Trophoblast cell (in vitro differentiated cells and primary cell): ENCODE measurements at regions not wholly inside any gene's neighbourhood (a gene's known extent, or its start where the extent isn't known, plus 50 kb on each side); places are given as distances from the start of the nearest gene placed in this dataset.

ENCODE experiments used
- DNase-seq, 2 donors: peaks; one replicate each; pipeline ENCODE4 v3.0.0-alpha.2; 2016
- H2AFZ ChIP-seq: 2 replicates; pipeline ENCODE4 v1.6.1; 2013; ENCODE audit warnings: low read length, moderate library complexity, mild to moderate bottlenecking; ENCODE audit not compliant: insufficient read depth, poor library complexity
- H2AK5ac ChIP-seq: 2 replicates; pipeline ENCODE4 v1.6.1; 2013; ENCODE audit warnings: mild to moderate bottlenecking, low read length
- H2BK120ac ChIP-seq: 2 replicates; pipeline ENCODE4 v1.6.1; 2013; ENCODE audit warnings: low read length, mild to moderate bottlenecking, moderate library complexity; ENCODE audit not compliant: insufficient read depth, poor library complexity
- H2BK12ac ChIP-seq: 2 replicates; pipeline ENCODE4 v1.6.1; 2013; ENCODE audit warnings: mild to moderate bottlenecking, low read length, moderate library complexity
- H2BK5ac ChIP-seq: 2 replicates; pipeline ENCODE4 v1.6.1; 2013; ENCODE audit warnings: low read length, low read depth, moderate library complexity, mild to moderate bottlenecking; ENCODE audit not compliant: poor library complexity
- H3K14ac ChIP-seq: 2 replicates; pipeline ENCODE4 v1.6.1; 2013; ENCODE audit warnings: mild to moderate bottlenecking, low read length
- H3K18ac ChIP-seq: 2 replicates; pipeline ENCODE4 v1.6.1; 2013; ENCODE audit warnings: mild to moderate bottlenecking, low read length
- H3K23ac ChIP-seq: 2 replicates; pipeline ENCODE4 v1.6.1; 2013; ENCODE audit warnings: low read length
- H3K27ac ChIP-seq: 2 replicates; pipeline ENCODE4 v1.5.1; 2013; ENCODE audit warnings: low read depth, mild to moderate bottlenecking, inconsistent platforms, low read length, moderate library complexity
- H3K27me3 ChIP-seq: 2 replicates; pipeline ENCODE4 v1.6.1; 2013; ENCODE audit warnings: inconsistent platforms, mild to moderate bottlenecking, low read length, moderate library complexity; ENCODE audit not compliant: insufficient read depth
- H3K36me3 ChIP-seq, 2 experiments: 1 replicate in 1 of 2; 2 replicates in 1 of 2; pipeline ENCODE4 v1.6.1; 2013; ENCODE audit warnings: low read length in 2 of 2, mild to moderate bottlenecking in 2 of 2, moderate library complexity in 1 of 2; ENCODE audit not compliant: insufficient read depth in 2 of 2, control insufficient read depth in 1 of 2
- H3K4ac ChIP-seq: 2 replicates; pipeline ENCODE4 v1.6.1; 2013; ENCODE audit warnings: low read depth, mild to moderate bottlenecking, low read length, moderate library complexity
- H3K4me1 ChIP-seq, 2 experiments: 1 replicate in 1 of 2; 2 replicates in 1 of 2; pipeline ENCODE4 v1.6.1; 2013; ENCODE audit warnings: low read length in 2 of 2, mild to moderate bottlenecking in 2 of 2, moderate library complexity in 1 of 2; ENCODE audit not compliant: insufficient read depth in 2 of 2, control insufficient read depth in 1 of 2
- H3K4me2 ChIP-seq: 2 replicates; pipeline ENCODE4 v1.6.1; 2013; ENCODE audit warnings: inconsistent platforms, mild to moderate bottlenecking, low read length, moderate library complexity
- H3K4me3 ChIP-seq: 2 replicates; pipeline ENCODE4 v1.5.1; 2013; ENCODE audit warnings: mild to moderate bottlenecking, low read depth, low read length, inconsistent platforms
- H3K79me1 ChIP-seq: one replicate; pipeline ENCODE4 v1.6.1; 2013; ENCODE audit warnings: low read length
- H3K79me2 ChIP-seq: 2 replicates; pipeline ENCODE4 v1.6.1; 2013; ENCODE audit warnings: low read length, mild to moderate bottlenecking; ENCODE audit not compliant: control insufficient read depth, insufficient read depth, poor library complexity
- H3K9ac ChIP-seq: 2 replicates; pipeline ENCODE4 v1.6.1; 2013; ENCODE audit warnings: mild to moderate bottlenecking, low read length
- H3K9me3 ChIP-seq: 2 replicates; pipeline ENCODE4 v1.6.1; 2013; ENCODE audit warnings: low read depth, mild to moderate bottlenecking, control low read depth, inconsistent platforms, low read length; ENCODE audit not compliant: insufficient read depth
- H4K12ac ChIP-seq: 2 replicates; pipeline ENCODE4 v1.6.1; 2013; ENCODE audit warnings: low read depth, mild to moderate bottlenecking, low read length, moderate library complexity
- H4K8ac ChIP-seq: 2 replicates; pipeline ENCODE4 v1.6.1; 2013; ENCODE audit warnings: low read depth, mild to moderate bottlenecking, low read length, moderate library complexity
- H4K91ac ChIP-seq: one replicate; pipeline ENCODE4 v1.6.1; 2013; ENCODE audit warnings: low read depth, mild to moderate bottlenecking, low read length, moderate library complexity
- WGBS: extraction: QIAGEN DNeasy Blood & Tissue Kit; methylation state at CpG from one replicate; pipeline ENCODE4 v1.1.7; 2013; ENCODE audit warnings: missing lambda C conversion rate; ENCODE audit not compliant: insufficient read length, insufficient coverage; ENCODE audit errors: extremely low coverage; 5-methylcytosine and 5-hydroxymethylcytosine counted together

DNA sequence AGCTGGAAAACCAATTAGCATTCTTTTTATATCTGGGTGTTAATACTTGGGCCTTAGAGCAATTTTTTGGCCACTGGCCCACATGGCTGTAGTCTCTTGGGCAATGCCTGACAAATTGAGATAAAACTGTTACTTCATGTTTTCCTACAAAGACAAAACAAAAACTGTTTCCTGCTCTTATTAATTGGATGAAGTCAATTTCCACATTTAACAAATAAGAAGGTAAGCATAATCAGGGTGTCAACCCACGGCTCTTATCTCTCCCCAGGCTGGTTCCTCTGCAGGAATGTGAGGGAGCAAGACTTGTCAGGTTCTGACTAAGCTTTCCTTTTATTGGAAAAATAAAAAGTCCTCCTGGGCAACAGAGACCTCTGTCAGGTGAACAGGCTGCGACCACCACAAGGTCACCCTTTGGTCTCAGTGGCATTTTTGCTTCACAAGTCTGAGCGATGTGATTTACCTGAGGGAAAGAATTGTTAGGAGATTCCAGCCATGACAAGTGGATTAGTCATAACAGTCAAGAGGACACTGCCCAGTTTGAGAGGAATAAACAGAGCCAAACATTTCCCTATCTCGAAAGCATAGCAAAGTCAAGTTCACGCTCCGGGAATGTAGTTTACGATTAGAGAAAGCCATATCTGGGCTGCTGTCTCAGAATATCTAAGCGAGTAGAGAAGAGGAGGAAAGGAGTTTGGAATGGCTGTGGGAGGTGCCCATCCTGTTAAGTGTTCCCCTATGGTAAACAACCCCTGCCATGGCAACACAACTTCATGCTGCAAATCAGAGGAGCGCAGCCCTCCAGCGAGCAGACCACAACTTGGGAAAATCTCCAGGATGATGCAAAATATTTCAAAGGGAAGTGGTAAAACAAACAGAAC lies 144.4 kb downstream of the TES start:
- H2BK120ac ChIP-seq: no peak overlapping the region
- H2AK5ac ChIP-seq: no peak overlapping the region
- no peaks in the 10 kb centered on the region for H3K36me3 ChIP-seq
- H3K79me2 ChIP-seq: no peaks in the 10 kb centered on the region
- no peaks in the 10 kb centered on the region for H3K27me3 ChIP-seq
- H3K23ac ChIP-seq: no peak overlapping the region
- H3K9me3 ChIP-seq: no peaks in the 10 kb centered on the region
- peak; percentile 96 to 99 for DNase-seq
- WGBS: no CpG with 5 or more reads among the region's 10 CpGs
- H4K8ac ChIP-seq: no peak overlapping the region
- H3K27ac ChIP-seq: peak overlapping the region; percentile 8
- no peaks in the 10 kb centered on the region for H3K79me1 ChIP-seq
- H3K4me3 ChIP-seq: no peak overlapping the region
- no peak overlapping the region for H3K4ac ChIP-seq
- H3K18ac ChIP-seq: no peak overlapping the region
- H3K14ac ChIP-seq: no peak overlapping the region
- no peak overlapping the region for H3K9ac ChIP-seq
- H4K91ac ChIP-seq: no peak overlapping the region
- no peak overlapping the region for H4K12ac ChIP-seq
- H3K4me1 ChIP-seq: peaks cover 4 to 13% of the 10 kb centered on the region in 2 experiments
- H2BK5ac ChIP-seq: no peak overlapping the region
- no peak overlapping the region for H2AFZ ChIP-seq
- peak overlapping the region; percentile 21 for H3K4me2 ChIP-seq
- H2BK12ac ChIP-seq: no peak overlapping the region

DNA sequence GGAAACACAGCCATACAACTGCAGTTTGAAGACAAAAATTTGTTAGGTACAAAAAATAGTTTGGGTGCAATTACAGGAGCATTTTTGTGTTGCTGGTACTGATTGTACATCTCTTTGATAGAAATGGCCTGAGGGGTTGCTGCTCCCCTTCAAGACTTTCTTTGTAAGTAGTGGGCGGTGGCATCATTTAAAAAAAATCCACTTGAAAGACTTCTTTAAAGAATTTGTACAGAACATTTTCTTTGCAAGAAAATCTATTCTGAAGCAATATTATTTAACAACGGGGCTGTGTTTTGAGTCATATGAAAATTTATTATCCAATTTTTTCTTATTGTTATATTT lies 144.1 kb upstream of the CAV2 start:
- no peak overlapping the region for H2AFZ ChIP-seq
- no peak overlapping the region for H3K4me3 ChIP-seq
- no peaks in the 10 kb centered on the region for H3K9me3 ChIP-seq
- no peak overlapping the region for H2BK5ac ChIP-seq
- H3K36me3 ChIP-seq: no peaks in the 10 kb centered on the region
- no peaks in the 10 kb centered on the region for H3K27me3 ChIP-seq
- no peak overlapping the region for H2BK12ac ChIP-seq
- H2BK120ac ChIP-seq: no peak overlapping the region
- no peak overlapping the region for H3K9ac ChIP-seq
- H4K91ac ChIP-seq: no peak overlapping the region
- H3K4ac ChIP-seq: no peak overlapping the region
- peak overlapping the region; percentile 21 for H3K4me2 ChIP-seq
- H3K23ac ChIP-seq: no peak overlapping the region
- no peak overlapping the region for H2AK5ac ChIP-seq
- no CpG with 5 or more reads among the region's 2 CpGs for WGBS
- H3K79me2 ChIP-seq: no peaks in the 10 kb centered on the region
- peaks cover 4 to 13% of the 10 kb centered on the region in 2 experiments for H3K4me1 ChIP-seq
- H3K14ac ChIP-seq: no peak overlapping the region
- DNase-seq: no peak
- no peak overlapping the region for H4K8ac ChIP-seq
- H3K79me1 ChIP-seq: no peaks in the 10 kb centered on the region
- H3K18ac ChIP-seq: no peak overlapping the region
- H4K12ac ChIP-seq: no peak overlapping the region
- peak overlapping the region; percentile 8 for H3K27ac ChIP-seq

DNA sequence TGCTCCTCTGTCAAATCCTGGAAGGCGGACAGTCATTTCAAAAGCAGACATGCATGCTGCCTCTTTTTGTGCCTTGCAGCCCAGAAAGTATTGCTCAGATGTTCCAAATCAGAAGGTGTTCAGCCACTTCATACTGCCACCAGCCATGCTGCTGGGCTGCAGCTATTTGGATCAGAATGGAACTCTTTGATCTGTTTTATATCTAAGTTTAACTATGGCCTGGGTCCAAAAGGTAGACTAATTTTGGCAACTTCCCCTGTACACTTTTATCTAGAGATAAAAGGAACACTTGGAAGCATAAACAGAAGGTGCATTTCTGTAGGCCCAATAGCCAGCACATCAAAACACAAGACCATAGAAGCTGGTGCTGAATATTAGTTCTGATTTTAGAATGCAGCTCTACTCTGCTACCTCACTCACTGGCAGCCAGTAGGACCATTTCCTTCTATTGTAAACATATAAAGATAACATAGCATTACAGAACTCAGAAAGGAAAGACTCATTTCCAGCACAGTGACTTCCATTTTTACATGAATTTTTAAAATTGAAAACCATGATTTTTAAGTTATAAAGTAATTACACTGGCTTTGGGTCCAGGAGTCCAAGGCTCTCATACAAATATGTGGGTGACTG lies 143.1 kb upstream of the CAV2 start:
- Histone ChIP-seq H4K8ac (no peak overlapping the region), H4K12ac (no peak overlapping the region), H3K36me3 (no peaks in the 10 kb centered on the region), H2AFZ (no peak overlapping the region), H4K91ac (no peak overlapping the region), H3K9me3 (no peaks in the 10 kb centered on the region), H3K27me3 (no peaks in the 10 kb centered on the region), H3K4me2 (no peak overlapping the region), H3K27ac (no peak overlapping the region), H3K18ac (no peak overlapping the region), H3K4me3 (no peak overlapping the region), H2BK12ac (no peak overlapping the region), H3K4ac (no peak overlapping the region), H2AK5ac (no peak overlapping the region), H3K79me2 (no peaks in the 10 kb centered on the region), H3K79me1 (no peaks in the 10 kb centered on the region), H3K4me1 (peaks cover 4 to 13% of the 10 kb centered on the region in 2 experiments), H3K14ac (no peak overlapping the region), H2BK120ac (no peak overlapping the region), H3K9ac (no peak overlapping the region), H3K23ac (no peak overlapping the region), H2BK5ac (no peak overlapping the region)
- no peak for DNase-seq
- no CpG with 5 or more reads among the region's 1 CpG for WGBS

DNA sequence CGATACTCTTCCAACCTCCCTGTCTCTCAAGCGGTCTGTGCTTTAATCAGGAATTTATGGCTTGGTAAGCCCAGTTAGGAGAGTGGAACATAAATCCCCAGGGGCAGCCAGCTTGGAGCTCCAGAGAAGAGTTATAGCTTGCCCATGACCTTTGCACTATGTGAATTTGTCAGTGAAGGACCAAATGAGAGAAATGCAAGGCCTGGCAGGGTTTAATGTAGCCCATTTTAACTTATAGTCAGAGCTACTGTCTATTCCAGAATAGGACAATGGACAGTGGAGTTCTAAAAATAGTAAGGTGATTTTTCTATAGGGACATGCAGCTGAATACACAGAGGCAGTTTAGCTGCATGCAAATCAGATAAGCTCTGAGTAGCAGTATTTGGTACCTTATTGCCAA lies 142.6 kb upstream of the CAV2 start:
- WGBS: no CpG with 5 or more reads among the region's 2 CpGs

More for the DNA sequence above, 142.6 kb upstream of the CAV2 start:
- H3K18ac ChIP-seq: no peak overlapping the region
- no peak overlapping the region for H2AFZ ChIP-seq
- no peaks in the 10 kb centered on the region for H3K9me3 ChIP-seq
- H3K9ac ChIP-seq: no peak overlapping the region
- no peak overlapping the region for H3K4me3 ChIP-seq
- no peak overlapping the region for H3K23ac ChIP-seq
- H4K8ac ChIP-seq: no peak overlapping the region
- H3K4me1 ChIP-seq: peaks cover 4 to 13% of the 10 kb centered on the region in 2 experiments
- no peak overlapping the region for H3K4me2 ChIP-seq
- no peak overlapping the region for H3K27ac ChIP-seq
- no peak overlapping the region for H2BK120ac ChIP-seq
- no peaks in the 10 kb centered on the region for H3K79me1 ChIP-seq
- no peak overlapping the region for H2BK5ac ChIP-seq
- H3K4ac ChIP-seq: no peak overlapping the region
- H3K36me3 ChIP-seq: no peaks in the 10 kb centered on the region
- no peak overlapping the region for H3K14ac ChIP-seq
- H3K79me2 ChIP-seq: no peaks in the 10 kb centered on the region
- no peak overlapping the region for H4K12ac ChIP-seq
- H4K91ac ChIP-seq: no peak overlapping the region
- H2BK12ac ChIP-seq: no peak overlapping the region
- no peak overlapping the region for H2AK5ac ChIP-seq
- DNase-seq: no peak
- no peaks in the 10 kb centered on the region for H3K27me3 ChIP-seq
